ENCODE measurements at regions not wholly inside any gene's neighbourhood (a gene's known extent, or its start where the extent isn't known, plus 50 kb on each side); places are given as distances from the start of the nearest gene placed in this dataset.

DNA sequence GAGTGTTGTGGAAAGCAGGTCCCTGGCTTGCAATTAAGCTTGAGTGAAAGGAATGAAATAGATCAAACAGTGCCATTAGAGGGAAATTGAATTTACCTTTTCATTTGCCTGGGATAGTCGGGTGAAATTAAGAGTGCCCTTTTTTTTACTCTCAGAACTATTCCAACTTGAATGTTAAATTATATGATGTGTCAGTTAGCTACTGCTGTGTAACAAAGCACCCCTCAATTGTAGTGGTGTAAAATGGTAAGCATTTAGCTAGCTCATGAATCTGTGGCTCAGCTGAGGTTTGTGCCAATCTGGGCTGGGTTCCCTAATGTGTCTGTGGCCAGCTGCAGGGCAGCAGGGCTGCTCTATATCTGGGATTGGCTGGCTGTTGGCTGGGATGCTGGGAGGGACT is 571.4 kb downstream of the MN1 start:
- TF ChIP-seq, protein P1, sequence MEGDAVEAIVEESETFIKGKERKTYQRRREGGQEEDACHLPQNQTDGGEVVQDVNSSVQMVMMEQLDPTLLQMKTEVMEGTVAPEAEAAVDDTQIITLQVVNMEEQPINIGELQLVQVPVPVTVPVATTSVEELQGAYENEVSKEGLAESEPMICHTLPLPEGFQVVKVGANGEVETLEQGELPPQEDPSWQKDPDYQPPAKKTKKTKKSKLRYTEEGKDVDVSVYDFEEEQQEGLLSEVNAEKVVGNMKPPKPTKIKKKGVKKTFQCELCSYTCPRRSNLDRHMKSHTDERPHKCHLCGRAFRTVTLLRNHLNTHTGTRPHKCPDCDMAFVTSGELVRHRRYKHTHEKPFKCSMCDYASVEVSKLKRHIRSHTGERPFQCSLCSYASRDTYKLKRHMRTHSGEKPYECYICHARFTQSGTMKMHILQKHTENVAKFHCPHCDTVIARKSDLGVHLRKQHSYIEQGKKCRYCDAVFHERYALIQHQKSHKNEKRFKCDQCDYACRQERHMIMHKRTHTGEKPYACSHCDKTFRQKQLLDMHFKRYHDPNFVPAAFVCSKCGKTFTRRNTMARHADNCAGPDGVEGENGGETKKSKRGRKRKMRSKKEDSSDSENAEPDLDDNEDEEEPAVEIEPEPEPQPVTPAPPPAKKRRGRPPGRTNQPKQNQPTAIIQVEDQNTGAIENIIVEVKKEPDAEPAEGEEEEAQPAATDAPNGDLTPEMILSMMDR (IDR thresholded peaks at IDR 0.05), result no peak
- intact Hi-C loops (cut with DNase I; ENCODE audit: low total_unique reads), result no loop called here
- Histone ChIP-seq H3K4me1 (peaks cover 0 to 6% (median 0%) of the 10 kb centered on the region in 4 donors), H3K27ac (no peak overlapping the region), H3K36me3 (no peaks in the 10 kb centered on the region), H3K4me3 (no peak overlapping the region), H3K9me3 (no peaks in the 10 kb centered on the region), H3K27me3 (peaks cover 0 to 5% of the 10 kb centered on the region in 2 donors)
- DNase-seq, result no peak

DNA sequence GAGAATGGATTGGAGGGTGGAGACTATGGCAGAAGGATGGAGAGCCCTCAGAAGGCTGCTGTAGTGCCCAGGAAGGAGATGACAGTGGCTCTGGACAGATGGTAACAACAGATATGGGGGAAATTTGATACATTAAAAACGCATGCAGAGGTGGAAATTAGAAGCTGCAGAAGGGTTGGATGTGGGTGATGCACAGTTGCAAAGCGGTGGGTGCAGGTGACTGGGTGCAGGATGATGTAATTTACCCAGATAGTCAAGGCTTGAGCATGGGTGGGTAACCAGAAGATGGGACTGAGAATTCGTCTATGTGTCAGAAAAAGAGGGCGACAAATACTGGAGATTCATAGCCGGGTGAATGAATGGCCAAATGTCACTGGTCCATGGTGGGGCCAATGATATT is 570.3 kb downstream of the MN1 start:
- no peaks in the 10 kb centered on the region for H3K36me3 ChIP-seq
- no peak overlapping the region for H3K27ac ChIP-seq
- H3K27me3 ChIP-seq, result peaks cover 0 to 5% of the 10 kb centered on the region in 2 donors
- H3K4me1 ChIP-seq, result peaks cover 0 to 6% (median 0%) of the 10 kb centered on the region in 4 donors
- DNase-seq, result peak in 1 of 2 donors; percentile 13
- TF ChIP-seq, protein P1 (IDR thresholded peaks at IDR 0.05), result no peak
- intact Hi-C loops (cut with DNase I; ENCODE audit: low total_unique reads), result no loop called here
- no peaks in the 10 kb centered on the region for H3K9me3 ChIP-seq
- H3K4me3 ChIP-seq, result no peak overlapping the region

DNA sequence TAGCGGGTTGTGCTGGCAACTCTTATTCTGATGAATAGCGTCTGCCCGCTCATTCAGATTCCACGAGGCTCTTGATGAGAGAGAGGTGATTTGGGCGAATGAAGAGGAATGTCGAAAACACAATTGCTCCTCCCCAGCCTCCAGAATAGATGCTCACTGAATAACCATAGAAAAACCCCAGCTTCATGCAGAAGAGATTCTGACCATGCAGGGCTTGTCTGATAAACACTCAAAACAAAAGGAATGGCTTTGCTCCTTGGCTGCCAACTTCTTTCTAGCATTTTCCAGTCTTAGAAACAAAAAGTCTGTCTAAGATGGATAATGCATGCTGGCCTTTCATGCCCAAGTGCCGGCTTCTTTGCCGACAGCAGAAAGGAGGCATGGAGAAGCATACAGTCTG is 569.5 kb downstream of the MN1 start:
- TF ChIP-seq, protein P1 (IDR thresholded peaks at IDR 0.05), result no peak
- H3K9me3 ChIP-seq, result no peaks in the 10 kb centered on the region
- peak in 1 of 2 donors; percentile 13 for DNase-seq
- no peak overlapping the region for H3K27ac ChIP-seq
- H3K36me3 ChIP-seq, result no peaks in the 10 kb centered on the region
- peaks cover 0 to 6% (median 0%) of the 10 kb centered on the region in 4 donors for H3K4me1 ChIP-seq
- H3K4me3 ChIP-seq, result no peak overlapping the region
- intact Hi-C loops (cut with DNase I; ENCODE audit: low total_unique reads), result no loop called here
- peaks cover 0 to 5% of the 10 kb centered on the region in 2 donors for H3K27me3 ChIP-seq

DNA sequence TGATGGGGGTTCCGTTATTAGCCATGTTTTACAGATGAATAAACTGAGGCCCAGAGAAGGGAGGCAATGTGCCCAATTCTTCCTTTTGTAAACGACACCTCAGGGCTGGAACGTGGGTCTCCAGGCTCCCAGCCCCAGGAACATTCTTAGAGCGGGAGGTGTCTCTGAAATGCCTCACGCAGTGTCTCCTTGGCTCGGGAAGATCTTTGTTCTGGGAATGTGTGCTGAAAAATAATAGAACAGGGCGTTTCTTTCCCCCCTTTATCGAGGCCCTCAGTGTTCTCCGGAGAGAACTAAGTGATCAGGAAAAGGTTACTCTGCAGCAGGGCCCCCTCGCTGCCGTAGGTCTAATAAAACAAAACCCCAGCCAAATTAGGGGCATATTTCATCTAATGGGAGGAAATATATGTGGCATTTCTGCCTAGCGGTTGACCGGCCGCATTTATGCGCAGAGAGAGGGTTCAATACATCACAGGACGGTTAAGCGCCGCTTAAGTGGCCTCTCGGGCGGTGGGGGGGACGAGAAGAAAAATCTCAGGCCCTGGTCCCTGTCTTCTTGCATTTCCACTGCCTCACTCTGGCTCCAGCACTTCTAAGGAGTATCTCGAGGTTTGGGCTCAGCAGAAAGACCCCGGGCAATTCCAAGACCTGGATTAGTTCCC is 564.3 kb downstream of the MN1 start:
- no peaks in the 10 kb centered on the region for H3K36me3 ChIP-seq
- intact Hi-C loops (cut with DNase I; ENCODE audit: low total_unique reads), result no loop called here
- peak in 1 of 2 donors; percentile 48 for DNase-seq
- H3K4me1 ChIP-seq, result peaks cover 0 to 34% (median 26%) of the 10 kb centered on the region in 4 donors
- no peaks in the 10 kb centered on the region for H3K9me3 ChIP-seq
- no peak overlapping the region for H3K4me3 ChIP-seq
- H3K27me3 ChIP-seq, result peaks cover 0 to 5% of the 10 kb centered on the region in 2 donors
- TF ChIP-seq, protein P1 (IDR thresholded peaks at IDR 0.05), result no peak
- H3K27ac ChIP-seq, result no peak overlapping the region

DNA sequence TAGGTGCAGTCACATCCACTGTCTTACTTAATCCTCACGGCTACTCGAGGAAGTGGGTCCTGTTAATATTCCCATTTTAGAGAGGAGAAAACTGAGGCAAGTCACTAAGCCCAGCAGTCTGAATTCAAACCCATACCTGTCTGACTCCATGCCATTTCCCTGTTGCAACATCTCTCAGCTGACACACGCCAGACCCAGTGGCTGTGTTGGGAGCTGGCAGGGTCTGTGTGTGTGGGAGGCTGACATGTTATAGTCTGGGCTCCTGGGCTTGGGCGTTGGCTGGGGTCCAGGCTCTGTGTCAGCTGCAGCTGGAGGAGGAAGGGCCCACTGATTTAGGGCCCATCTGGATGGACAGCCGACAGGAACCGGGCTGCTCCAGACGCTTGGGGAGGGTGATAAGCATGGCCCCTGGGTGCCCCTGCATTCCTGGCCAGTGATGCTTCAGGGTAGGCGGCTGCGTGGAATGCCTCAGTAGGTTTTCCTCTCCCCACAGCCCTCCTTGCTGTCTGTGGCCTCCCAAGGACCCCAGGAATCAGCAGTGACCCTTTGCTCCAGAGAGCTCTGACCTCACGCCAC is 562.5 kb downstream of the MN1 start:
- H3K4me1 ChIP-seq, result peaks cover 0 to 38% (median 27%) of the 10 kb centered on the region in 4 donors
- H3K4me3 ChIP-seq, result no peak overlapping the region
- peak; percentile 69 to 89 for DNase-seq
- H3K27me3 ChIP-seq, result no peaks in the 10 kb centered on the region
- peak overlapping the region; percentile 29 to 70 for H3K27ac ChIP-seq
- no peaks in the 10 kb centered on the region for H3K9me3 ChIP-seq
- intact Hi-C loops (cut with DNase I; ENCODE audit: low total_unique reads), result no loop called here
- TF ChIP-seq, protein P1 (IDR thresholded peaks at IDR 0.05), result no peak
- no peaks in the 10 kb centered on the region for H3K36me3 ChIP-seq

Data from tibial artery (tissue), 4 donors.